ENCODE measurements at regions not wholly inside any gene's neighbourhood (a gene's known extent, or its start where the extent isn't known, plus 50 kb on each side); places are given as distances from the start of the nearest gene placed in this dataset.

GRCh38 chr6:73965539-73966029 is 269.6 kb downstream of the CD109 start:
- Mint-ChIP-seq H3K27me3 (no peaks in the 10 kb centered on the region), H3K9me3 (ENCODE audit: insufficient read depth) (no peaks in the 10 kb centered on the region), H3K4me1 (no peaks in the 10 kb centered on the region), H3K4me3 (no peak overlapping the region), H3K27ac (no peak overlapping the region)
- ATAC-seq (ENCODE audit: low read depth) (no peak), DNase-seq (no peak)
- intact Hi-C loops (cut with micrococcal nuclease): no loop called here
- no peak overlapping the region for H3K27ac ChIP-seq (ENCODE audit: low read length in 2 of 2)
- ChIA-PET POLR2A (no interaction called here), CTCF (no interaction called here)
- no peaks in the 10 kb centered on the region for H3K36me3 ChIP-seq (replicated peaks in 1 of 2; ENCODE audit: control extremely low read depth in 1 of 2, control insufficient read depth in 1 of 2, extremely low read depth in 1 of 2, insufficient read depth in 2 of 2, low read length in 1 of 2)
- no peaks in the 10 kb centered on the region for H3K27me3 ChIP-seq (replicated peaks in 1 of 4; ENCODE audit: control extremely low read depth in 1 of 4, control insufficient read depth in 3 of 4, insufficient read depth in 4 of 4, low read length in 3 of 4)
- no peak overlapping the region for H3K4me2 ChIP-seq (replicated peaks; ENCODE audit: low read depth, low read length, poor library complexity, severe bottlenecking)
- H2AFZ ChIP-seq (ENCODE audit: insufficient read depth, low read depth, low read length, poor library complexity, severe bottlenecking): no peak overlapping the region
- no peaks in the 10 kb centered on the region for H4K20me1 ChIP-seq (ENCODE audit: control insufficient read depth, insufficient read depth, low read length, poor library complexity, severe bottlenecking)
- H3K79me2 ChIP-seq (ENCODE audit: control insufficient read depth, insufficient read depth, low read length): no peaks in the 10 kb centered on the region
- no peaks in the 10 kb centered on the region for H3K4me1 ChIP-seq (ENCODE audit: control insufficient read depth in 2 of 2, insufficient read depth in 2 of 2, low read length in 2 of 2)
- no peak overlapping the region for H3K4me3 ChIP-seq (ENCODE audit: control extremely low read depth in 1 of 5, extremely low read depth in 1 of 5, insufficient read depth in 1 of 5, low read depth in 2 of 5, low read length in 4 of 5)
- no peak overlapping the region for H3K9ac ChIP-seq (ENCODE audit: low read length)
- TF ChIP-seq CTCF (IDR thresholded peaks at IDR 0.05) (no peak), EZH2 (IDR thresholded peaks at IDR 0.05; ENCODE audit: borderline replicate concordance, insufficient read depth, low read depth, low read length, poor library complexity, severe bottlenecking) (no peak)
- H3K9me3 ChIP-seq (ENCODE audit: control extremely low read depth in 1 of 3, control insufficient read depth in 2 of 3, insufficient read depth in 1 of 3, low read length in 2 of 3): no peaks in the 10 kb centered on the region
- WGBS (ENCODE audit: insufficient coverage): no CpG with 5 or more reads among the region's 1 CpG

GRCh38 chr6:73964241-73964854 is 268.3 kb downstream of the CD109 start:
- no peak overlapping the region for H3K27ac ChIP-seq (ENCODE audit: low read length in 2 of 2)
- H3K27me3 ChIP-seq (replicated peaks in 1 of 4; ENCODE audit: control extremely low read depth in 1 of 4, control insufficient read depth in 3 of 4, insufficient read depth in 4 of 4, low read length in 3 of 4): no peaks in the 10 kb centered on the region
- no peaks in the 10 kb centered on the region for H3K27me3 Mint-ChIP-seq
- H2AFZ ChIP-seq (ENCODE audit: insufficient read depth, low read depth, low read length, poor library complexity, severe bottlenecking): no peak overlapping the region
- CTCF ChIA-PET: no interaction called here
- DNase-seq (no peak), ATAC-seq (ENCODE audit: low read depth) (no peak)
- no peak overlapping the region for H3K4me2 ChIP-seq (replicated peaks; ENCODE audit: low read depth, low read length, poor library complexity, severe bottlenecking)
- no peaks in the 10 kb centered on the region for H3K79me2 ChIP-seq (ENCODE audit: control insufficient read depth, insufficient read depth, low read length)
- intact Hi-C loops (cut with micrococcal nuclease): no loop called here
- POLR2A ChIA-PET: no interaction called here
- no CpG with 5 or more reads among the region's 2 CpGs for WGBS (ENCODE audit: insufficient coverage)
- no peaks in the 10 kb centered on the region for H3K4me1 Mint-ChIP-seq
- no peak overlapping the region for H3K27ac Mint-ChIP-seq
- H3K9me3 Mint-ChIP-seq (ENCODE audit: insufficient read depth): no peaks in the 10 kb centered on the region
- no peak for TF ChIP-seq EZH2 (IDR thresholded peaks at IDR 0.05; ENCODE audit: borderline replicate concordance, insufficient read depth, low read depth, low read length, poor library complexity, severe bottlenecking)
- TF ChIP-seq CTCF (IDR thresholded peaks at IDR 0.05): no peak
- no peak overlapping the region for H3K4me3 ChIP-seq (ENCODE audit: control extremely low read depth in 1 of 5, extremely low read depth in 1 of 5, insufficient read depth in 1 of 5, low read depth in 2 of 5, low read length in 4 of 5)
- no peak overlapping the region for H3K4me3 Mint-ChIP-seq
- no peaks in the 10 kb centered on the region for H3K36me3 ChIP-seq (replicated peaks in 1 of 2; ENCODE audit: control extremely low read depth in 1 of 2, control insufficient read depth in 1 of 2, extremely low read depth in 1 of 2, insufficient read depth in 2 of 2, low read length in 1 of 2)
- H4K20me1 ChIP-seq (ENCODE audit: control insufficient read depth, insufficient read depth, low read length, poor library complexity, severe bottlenecking): no peaks in the 10 kb centered on the region
- no peaks in the 10 kb centered on the region for H3K9me3 ChIP-seq (ENCODE audit: control extremely low read depth in 1 of 3, control insufficient read depth in 2 of 3, insufficient read depth in 1 of 3, low read length in 2 of 3)
- H3K9ac ChIP-seq (ENCODE audit: low read length): no peak overlapping the region
- no peaks in the 10 kb centered on the region for H3K4me1 ChIP-seq (ENCODE audit: control insufficient read depth in 2 of 2, insufficient read depth in 2 of 2, low read length in 2 of 2)
